ENCODE measurements at regions not wholly inside any gene's neighbourhood (a gene's known extent, or its start where the extent isn't known, plus 50 kb on each side); places are given as distances from the start of the nearest gene placed in this dataset.

DNA sequence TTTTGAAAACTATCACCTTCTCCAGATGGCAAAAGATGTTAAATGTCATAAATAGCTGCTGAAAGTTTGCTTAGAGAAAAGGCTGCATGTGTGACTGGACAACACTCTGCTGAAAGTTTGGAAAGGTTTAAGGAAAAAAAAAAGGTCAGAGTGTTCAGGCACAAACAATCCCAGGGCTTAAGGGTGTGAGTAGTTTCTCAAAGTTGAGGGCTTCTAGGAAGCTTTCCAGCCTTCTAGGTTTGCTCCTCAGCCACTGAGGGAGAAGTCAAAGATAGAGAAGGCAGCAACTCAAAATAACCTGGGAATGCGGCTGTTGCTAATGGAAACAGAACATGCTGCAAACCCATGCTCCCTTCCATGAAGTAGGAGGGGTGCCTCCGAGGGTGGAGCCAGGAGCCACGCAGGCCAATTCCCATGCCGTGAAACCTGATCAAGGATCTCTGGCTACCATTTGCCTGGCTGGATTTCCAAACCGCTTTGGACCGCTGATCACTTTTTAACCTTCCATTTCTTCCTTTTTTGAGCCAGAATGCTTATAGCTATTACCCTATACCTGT, 88.0 kb downstream of the TEX51 start:
- TF ChIP-seq SRF (IDR thresholded peaks at IDR 0.05; ENCODE audit: low read depth, low read length) = no peak
- no peak for TF ChIP-seq JUND (IDR thresholded peaks at IDR 0.05; ENCODE audit: low read length)
- TF ChIP-seq, protein P1, sequence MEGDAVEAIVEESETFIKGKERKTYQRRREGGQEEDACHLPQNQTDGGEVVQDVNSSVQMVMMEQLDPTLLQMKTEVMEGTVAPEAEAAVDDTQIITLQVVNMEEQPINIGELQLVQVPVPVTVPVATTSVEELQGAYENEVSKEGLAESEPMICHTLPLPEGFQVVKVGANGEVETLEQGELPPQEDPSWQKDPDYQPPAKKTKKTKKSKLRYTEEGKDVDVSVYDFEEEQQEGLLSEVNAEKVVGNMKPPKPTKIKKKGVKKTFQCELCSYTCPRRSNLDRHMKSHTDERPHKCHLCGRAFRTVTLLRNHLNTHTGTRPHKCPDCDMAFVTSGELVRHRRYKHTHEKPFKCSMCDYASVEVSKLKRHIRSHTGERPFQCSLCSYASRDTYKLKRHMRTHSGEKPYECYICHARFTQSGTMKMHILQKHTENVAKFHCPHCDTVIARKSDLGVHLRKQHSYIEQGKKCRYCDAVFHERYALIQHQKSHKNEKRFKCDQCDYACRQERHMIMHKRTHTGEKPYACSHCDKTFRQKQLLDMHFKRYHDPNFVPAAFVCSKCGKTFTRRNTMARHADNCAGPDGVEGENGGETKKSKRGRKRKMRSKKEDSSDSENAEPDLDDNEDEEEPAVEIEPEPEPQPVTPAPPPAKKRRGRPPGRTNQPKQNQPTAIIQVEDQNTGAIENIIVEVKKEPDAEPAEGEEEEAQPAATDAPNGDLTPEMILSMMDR (IDR thresholded peaks at IDR 0.05; ENCODE audit: control extremely low read depth in 1 of 3, insufficient read depth in 1 of 3, low read depth in 1 of 3, low read length in 3 of 3) = no peak
- no peak for TF ChIP-seq POLR2AphosphoS5 (IDR thresholded peaks at IDR 0.05; ENCODE audit: low read depth, low read length)
- TF ChIP-seq EGR1 (IDR thresholded peaks at IDR 0.05; ENCODE audit: borderline replicate concordance, low read depth, low read length) = no peak
- TF ChIP-seq EP300 (IDR thresholded peaks at IDR 0.05; ENCODE audit: borderline replicate concordance in 1 of 2, low read depth in 2 of 2, low read length in 2 of 2) = no peak
- no peak for TF ChIP-seq CEBPB (IDR thresholded peaks at IDR 0.05; ENCODE audit: low read depth, low read length)
- no peak for TF ChIP-seq POLR2A (IDR thresholded peaks at IDR 0.05; ENCODE audit: control extremely low read depth in 1 of 2, low read depth in 2 of 2, low read length in 2 of 2)
- TF ChIP-seq, protein P2, sequence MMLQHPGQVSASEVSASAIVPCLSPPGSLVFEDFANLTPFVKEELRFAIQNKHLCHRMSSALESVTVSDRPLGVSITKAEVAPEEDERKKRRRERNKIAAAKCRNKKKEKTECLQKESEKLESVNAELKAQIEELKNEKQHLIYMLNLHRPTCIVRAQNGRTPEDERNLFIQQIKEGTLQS (IDR thresholded peaks at IDR 0.05; ENCODE audit: insufficient read depth, low read depth, low read length) = no peak

All from H1 (cell line).